HG03108 (cell line): ENCODE measurements at regions not wholly inside any gene's neighbourhood (a gene's known extent, or its start where the extent isn't known, plus 50 kb on each side); places are given as distances from the start of the nearest gene placed in this dataset.
"Not testable (repeated sequence)": the region's sequence is repeated elsewhere in the genome, so short reads cannot be mapped to it uniquely, and the experiment has no call there.

ENCODE experiments used
- ATAC-seq: cut with Tn5 transposase; IDR thresholded peaks from one replicate; pipeline ENCODE4 v1.9.1; 2021; ENCODE audit warnings: moderate library complexity; ENCODE audit not compliant: unreplicated experiment

GRCh38 chr6:82783587-82784236 lies 281.9 kb downstream of the UBE3D start:
- ATAC-seq, result no peak

- no peak for ATAC-seq
Observed at GRCh38 chr6:82785206-82785605, 280.4 kb downstream of the UBE3D start.

- no peak for ATAC-seq
Observed at GRCh38 chr6:82786248-82786647, 279.4 kb downstream of the UBE3D start.

GRCh38 chr6:82795940-82796339 lies 269.7 kb downstream of the UBE3D start:
- no peak for ATAC-seq

- ATAC-seq, result no peak
Observed at GRCh38 chr6:82801083-82801482, 264.6 kb downstream of the UBE3D start.

GRCh38 chr6:82816243-82816642 lies 249.4 kb downstream of the UBE3D start:
- ATAC-seq, result not testable (repeated sequence)

- no peak for ATAC-seq
Observed at GRCh38 chr6:82818727-82819126, 246.9 kb downstream of the UBE3D start.

GRCh38 chr6:82823361-82823760 lies 242.3 kb downstream of the UBE3D start:
- no peak for ATAC-seq

GRCh38 chr6:82832811-82833210 lies 232.8 kb downstream of the UBE3D start:
- no peak for ATAC-seq

GRCh38 chr6:82833481-82833880 lies 232.2 kb downstream of the UBE3D start:
- ATAC-seq, result no peak

GRCh38 chr6:82836022-82836575 lies 229.5 kb downstream of the UBE3D start:
- ATAC-seq, result no peak

- no peak for ATAC-seq
Observed at GRCh38 chr6:82840571-82840970, 225.1 kb downstream of the UBE3D start.

- no peak for ATAC-seq
Observed at GRCh38 chr6:82841309-82841708, 224.3 kb downstream of the UBE3D start.
